NT2/D1 (cell line): ENCODE measurements at regions not wholly inside any gene's neighbourhood (a gene's known extent, or its start where the extent isn't known, plus 50 kb on each side); places are given as distances from the start of the nearest gene placed in this dataset.

Source experiments
- YY1 ChIP-seq: IDR thresholded peaks from 2 replicates; pipeline ENCODE4 v1.6.1; 2011; ENCODE audit not compliant: insufficient read length, insufficient read depth
- ZNF274 ChIP-seq: IDR thresholded peaks from 2 replicates; pipeline ENCODE4 v1.6.1; 2011; ENCODE audit warnings: mild to moderate bottlenecking, low read depth, low read length

DNA sequence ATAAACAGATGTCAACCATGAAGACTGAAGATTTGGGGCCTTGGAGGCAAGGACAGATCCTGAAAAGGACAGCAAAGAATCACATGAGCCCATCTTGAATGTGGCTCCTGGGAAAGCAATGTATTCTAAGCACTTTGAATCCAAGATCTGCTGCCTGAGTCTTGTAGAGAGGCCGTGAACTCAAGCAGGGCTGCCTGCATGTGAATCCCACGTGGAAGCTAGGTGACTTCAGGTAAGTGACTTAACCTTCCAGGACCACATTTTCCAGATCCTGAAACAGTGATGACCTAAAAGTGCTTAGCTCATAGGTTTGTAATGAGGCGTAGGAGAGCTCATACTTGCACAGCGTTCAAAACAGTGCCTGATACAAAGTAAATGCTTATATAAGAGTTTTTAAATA, 373.0 kb upstream of the SALL1 start:
- TF ChIP-seq ZNF274 (no peak), YY1 (no peak)
